WTC11 (cell line): ENCODE measurements at regions not wholly inside any gene's neighbourhood (a gene's known extent, or its start where the extent isn't known, plus 50 kb on each side); places are given as distances from the start of the nearest gene placed in this dataset.

ENCODE experiments used
- ATAC-seq: fragments of 200-7000 bp; cut with Tn5 transposase; 2 replicates; pipeline ENCODE4 v1.10.0; 2021; ENCODE audit warnings: mild to moderate bottlenecking, moderate library complexity
- CTCF ChIA-PET: fragments of 300-600 bp; sonication (Branson Sonifier 250); formaldehyde crosslinking; loops from one replicate; lab custom pipeline; 2021; ENCODE audit warnings: antibody characterized with exemption; lab: Charles Lee
- POLR2A ChIA-PET: fragments of 350-600 bp; sonication (Branson Sonifier 250); formaldehyde crosslinking; loops from one replicate; lab custom pipeline; 2021; ENCODE audit warnings: antibody characterized with exemption; lab: Charles Lee
- DNase-seq: peaks from one replicate; pipeline ENCODE4 v3.0.0; 2021; ENCODE audit warnings: low spot score
- H3K27ac Mint-ChIP-seq: 2 replicates; pipeline ENCODE4 v1.8.0; 2021; ENCODE audit warnings: mixed read lengths
- H3K27me3 Mint-ChIP-seq: 2 replicates; pipeline ENCODE4 v1.8.0; 2021; ENCODE audit warnings: low read depth, mild to moderate bottlenecking, moderate library complexity, mixed read lengths
- H3K36me3 Mint-ChIP-seq: 2 replicates; pipeline ENCODE4 v1.8.0; 2021; ENCODE audit warnings: mixed read lengths
- H3K4me1 Mint-ChIP-seq: 2 replicates; pipeline ENCODE4 v1.8.0; 2022; ENCODE audit warnings: mixed read lengths
- H3K4me3 Mint-ChIP-seq: 2 replicates; pipeline ENCODE4 v1.8.0; 2021; ENCODE audit warnings: mild to moderate bottlenecking, moderate library complexity, mixed read lengths
- H3K9me3 Mint-ChIP-seq: 2 replicates; pipeline ENCODE4 v1.8.0; 2021; ENCODE audit warnings: mixed read lengths
- AR ChIP-seq: fragments of 250-450 bp; sonication (Bioruptor Pico); IDR thresholded peaks from 2 replicates; pipeline ENCODE4 v1.9.0; 2021; ENCODE audit warnings: mild to moderate bottlenecking
- EMX1 ChIP-seq: fragments of 250-450 bp; sonication (Bioruptor Pico); IDR thresholded peaks from 2 replicates; pipeline ENCODE4 v1.8.0; 2021; ENCODE audit warnings: mild to moderate bottlenecking
- ESRRA ChIP-seq: sonication (generic); formaldehyde crosslinking; IDR thresholded peaks from 2 replicates; pipeline ENCODE4 v1.8.1; 2022; ENCODE audit warnings: mild to moderate bottlenecking, missing genetic modification reagents, borderline replicate concordance
- FOXJ3 ChIP-seq: sonication (generic); formaldehyde crosslinking; IDR thresholded peaks from 2 replicates; pipeline ENCODE4 v1.9.0; 2021; ENCODE audit warnings: missing genetic modification reagents, mild to moderate bottlenecking, borderline replicate concordance
- FOXK1 ChIP-seq: sonication (generic); formaldehyde crosslinking; IDR thresholded peaks from 2 replicates; pipeline ENCODE4 v1.8.0; 2022; ENCODE audit warnings: mild to moderate bottlenecking, moderate library complexity, missing genetic modification reagents
- GABPB1 ChIP-seq: sonication (generic); formaldehyde crosslinking; IDR thresholded peaks from 2 replicates; pipeline ENCODE4 v1.8.1; 2023; ENCODE audit warnings: mild to moderate bottlenecking, missing genetic modification reagents
- HMGA2 ChIP-seq: fragments of 250-450 bp; sonication (Bioruptor Pico); IDR thresholded peaks from 2 replicates; pipeline ENCODE4 v1.4.0; 2021; ENCODE audit warnings: mild to moderate bottlenecking, moderate library complexity
- IRF1 ChIP-seq: sonication (generic); formaldehyde crosslinking; IDR thresholded peaks from 2 replicates; pipeline ENCODE4 v1.8.0; 2023; ENCODE audit warnings: missing genetic modification reagents
- IRF2 ChIP-seq: sonication (generic); formaldehyde crosslinking; IDR thresholded peaks from 2 replicates; pipeline ENCODE4 v1.8.0; 2022; ENCODE audit warnings: low read depth, missing genetic modification reagents, borderline replicate concordance
- KAT7 ChIP-seq: sonication (generic); formaldehyde crosslinking; IDR thresholded peaks from 2 replicates; pipeline ENCODE4 v1.8.1; 2023; ENCODE audit warnings: missing genetic modification reagents, mild to moderate bottlenecking, borderline replicate concordance
- NFATC4 ChIP-seq: fragments of 250-450 bp; sonication (Bioruptor Pico); IDR thresholded peaks from 2 replicates; pipeline ENCODE4 v1.9.0; 2021; ENCODE audit warnings: mild to moderate bottlenecking
- RELA ChIP-seq: sonication (generic); formaldehyde crosslinking; IDR thresholded peaks from 2 replicates; pipeline ENCODE4 v1.8.1; 2022; ENCODE audit warnings: missing genetic modification reagents, mild to moderate bottlenecking, borderline replicate concordance
- SMAD3 ChIP-seq: sonication (generic); formaldehyde crosslinking; IDR thresholded peaks from 2 replicates; pipeline ENCODE4 v1.8.0; 2022; ENCODE audit warnings: missing genetic modification reagents, mild to moderate bottlenecking, borderline replicate concordance
- USF2 ChIP-seq: sonication (generic); formaldehyde crosslinking; IDR thresholded peaks from 2 replicates; pipeline ENCODE4 v1.8.1; 2023; ENCODE audit warnings: mild to moderate bottlenecking, missing genetic modification reagents, moderate library complexity
- ZNF281 ChIP-seq: sonication (generic); formaldehyde crosslinking; IDR thresholded peaks from 2 replicates; pipeline ENCODE4 v1.8.0; 2023; ENCODE audit warnings: mild to moderate bottlenecking, missing genetic modification reagents
- ZNF317 ChIP-seq: sonication (generic); formaldehyde crosslinking; IDR thresholded peaks from 2 replicates; pipeline ENCODE4 v1.8.1; 2023; ENCODE audit warnings: low read depth, mild to moderate bottlenecking, moderate library complexity, missing genetic modification reagents, borderline replicate concordance
- ZNF512 ChIP-seq: sonication (generic); formaldehyde crosslinking; IDR thresholded peaks from 2 replicates; pipeline ENCODE4 v1.8.1; 2022; ENCODE audit warnings: missing genetic modification reagents, borderline replicate concordance

- TF ChIP-seq EMX1 (CRISPR knock-in tag): no peak
- TF ChIP-seq, all 79 proteins: peak for 0
These were observed 267.3 kb upstream of the MKI67 start (continued) for GRCh38 chr10:128393546-128393945.

GRCh38 chr10:128398118-128398517, 271.9 kb upstream of the MKI67 start:
- DNase-seq: no peak
- H3K36me3 Mint-ChIP-seq: peaks cover 14% of the 10 kb centered on the region

GRCh38 chr10:128398999-128399398, 272.8 kb upstream of the MKI67 start:
- Mint-ChIP-seq H3K27ac (no peak overlapping the region), H3K27me3 (no peaks in the 10 kb centered on the region; the same call in 1 of the 2 replicates), H3K4me1 (peaks cover 8% of the 10 kb centered on the region), H3K4me3 (no peak overlapping the region), H3K36me3 (peaks cover 14% of the 10 kb centered on the region), H3K9me3 (peaks cover 25% of the 10 kb centered on the region)
- TF ChIP-seq SMAD3: no peak
- 0 out of 2 replicates have a peak, but pooled peaks have one; percentile 12 for TF ChIP-seq USF2 (CRISPR knock-in tag)
- no peak for ATAC-seq
- ChIA-PET POLR2A (no interaction called here), CTCF (no interaction called here)
- no peak for DNase-seq

More at GRCh38 chr10:128398118-128398517, 271.9 kb upstream of the MKI67 start:
- ChIA-PET CTCF (interaction anchor here (1.2 kb wide), 1 partner anchor 130 kb away, joined by 3 read pairs; no protein-coding TSS in a partner anchor), POLR2A (no interaction called here)
- no peak overlapping the region for H3K27ac Mint-ChIP-seq
- no peaks in the 10 kb centered on the region; the same call in 1 of the 2 replicates for H3K27me3 Mint-ChIP-seq
- ATAC-seq: no peak
- peaks cover 8% of the 10 kb centered on the region for H3K4me1 Mint-ChIP-seq
- TF ChIP-seq ZNF281 (CRISPR knock-in tag) (no peak), FOXK1 (CRISPR knock-in tag) (no peak), ZNF317 (no peak), AR (CRISPR knock-in tag) (no peak), RELA (CRISPR knock-in tag) (no peak)
- H3K4me3 Mint-ChIP-seq: no peak overlapping the region
- peaks cover 25% of the 10 kb centered on the region for H3K9me3 Mint-ChIP-seq

- CTCF ChIA-PET: no interaction called here
- POLR2A ChIA-PET: no interaction called here
- peaks cover 14% of the 10 kb centered on the region for H3K36me3 Mint-ChIP-seq
- H3K27ac Mint-ChIP-seq: no peak overlapping the region
- no peak overlapping the region for H3K4me3 Mint-ChIP-seq
- H3K4me1 Mint-ChIP-seq: peaks cover 8% of the 10 kb centered on the region
- ATAC-seq (no peak), DNase-seq (no peak)
- peaks cover 25% of the 10 kb centered on the region for H3K9me3 Mint-ChIP-seq
- H3K27me3 Mint-ChIP-seq: no peaks in the 10 kb centered on the region; the same call in 1 of the 2 replicates
- TF ChIP-seq ZNF512 (CRISPR knock-in tag) (no peak), IRF1 (no peak), IRF2 (CRISPR knock-in tag) (no peak), HMGA2 (CRISPR knock-in tag) (no peak), ESRRA (CRISPR knock-in tag) (no peak), NFATC4 (no peak), FOXJ3 (CRISPR knock-in tag) (no peak), KAT7 (CRISPR knock-in tag) (no peak), GABPB1 (CRISPR knock-in tag) (no peak), AR (CRISPR knock-in tag) (no peak), ZNF317 (no peak)
These were observed 274.3 kb upstream of the MKI67 start for GRCh38 chr10:128400564-128400963.
